ENCODE measurements at regions not wholly inside any gene's neighbourhood (a gene's known extent, or its start where the extent isn't known, plus 50 kb on each side); places are given as distances from the start of the nearest gene placed in this dataset.

DNA sequence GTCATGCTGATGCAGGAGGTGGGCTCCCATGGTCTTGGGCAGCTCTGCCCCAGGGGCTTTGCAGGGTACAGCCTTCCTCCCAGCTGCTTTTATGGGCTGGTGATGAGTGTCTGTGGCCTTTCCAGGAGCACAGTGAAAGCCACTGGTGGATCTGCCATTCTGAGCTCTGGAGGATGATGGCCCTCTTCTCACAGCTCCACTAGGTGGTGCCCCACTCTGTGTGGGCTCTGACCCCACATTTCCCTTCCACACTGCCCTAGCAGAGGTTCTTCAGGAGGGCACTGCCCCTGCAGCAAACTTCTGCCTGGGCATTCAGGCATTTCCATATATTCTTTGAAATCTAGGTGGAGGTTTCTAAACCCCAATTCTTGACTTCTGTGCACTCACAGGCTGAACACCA lies 1188.6 kb downstream of the MRPL39 start:
- TF ChIP-seq CTCF (IDR thresholded peaks at IDR 0.05), result no peak
- TF ChIP-seq EZH2 (IDR thresholded peaks at IDR 0.05; ENCODE audit: borderline replicate concordance, insufficient read depth, low read depth, low read length, poor library complexity, severe bottlenecking), result no peak

All from B cell (primary cell).